Activated CD8-positive, alpha-beta memory T cell treated with anti-CD3 and anti-CD28 coated beads, Interleukin-2, amount 50 U/mL, for 4 hours (primary cell): ENCODE measurements at regions not wholly inside any gene's neighbourhood (a gene's known extent, or its start where the extent isn't known, plus 50 kb on each side); places are given as distances from the start of the nearest gene placed in this dataset.

ENCODE experiments used
- DNase-seq: peaks from one replicate; pipeline ENCODE4 v3.0.0-alpha.2; 2020

DNA sequence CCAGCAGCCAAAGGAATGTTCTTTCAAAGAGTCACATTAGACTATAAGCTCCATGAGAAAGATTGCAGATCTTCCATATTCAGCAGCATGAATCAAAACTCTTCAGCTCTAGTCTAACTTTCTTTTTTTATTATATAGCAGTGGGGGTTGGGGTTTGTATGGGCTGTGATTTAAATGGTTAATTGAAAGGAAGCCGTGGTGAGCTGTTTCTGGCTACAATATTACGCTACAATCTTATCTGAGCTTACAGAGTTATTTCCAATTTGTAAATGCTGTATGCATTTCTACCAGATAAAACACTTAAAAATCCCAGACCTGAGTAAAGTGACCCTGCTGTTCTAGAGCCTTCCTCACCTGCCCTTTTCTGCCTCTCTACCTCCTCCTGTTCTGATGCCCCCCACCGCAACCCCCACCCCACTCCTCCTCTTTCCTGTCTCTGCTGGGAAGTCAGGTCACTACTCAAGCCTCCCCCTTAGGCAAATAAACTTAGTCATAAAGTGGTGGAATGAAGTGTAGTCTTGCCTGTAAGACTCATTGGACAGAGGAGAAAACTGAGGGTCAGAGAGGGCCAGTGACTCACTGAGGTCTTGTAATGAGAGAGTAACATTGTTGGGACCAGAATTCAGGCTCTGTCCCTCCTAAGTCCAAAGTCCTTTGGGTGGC is 1089.5 kb downstream of the BCL11B start:
- peak; percentile 48 for DNase-seq

DNA sequence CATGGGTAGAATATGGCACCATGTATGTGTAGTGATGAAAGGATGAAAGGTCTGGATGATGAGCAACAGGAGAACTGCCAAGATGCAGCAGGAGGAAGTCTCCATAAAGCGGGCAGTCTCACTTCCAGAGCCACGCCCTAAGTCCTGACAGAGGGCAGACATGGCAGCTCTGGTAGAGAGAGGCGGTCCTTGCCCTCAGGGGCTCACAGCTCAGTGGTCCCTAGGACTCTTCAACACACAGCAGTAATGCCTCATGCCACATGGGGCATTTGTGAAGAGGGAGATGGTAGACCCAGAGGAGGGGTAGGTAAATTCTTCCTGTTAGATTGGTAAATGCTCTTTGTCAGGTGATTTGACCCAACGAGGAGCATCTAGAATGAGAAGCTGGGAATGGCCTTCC is 1088.4 kb downstream of the BCL11B start:
- no peak for DNase-seq

DNA sequence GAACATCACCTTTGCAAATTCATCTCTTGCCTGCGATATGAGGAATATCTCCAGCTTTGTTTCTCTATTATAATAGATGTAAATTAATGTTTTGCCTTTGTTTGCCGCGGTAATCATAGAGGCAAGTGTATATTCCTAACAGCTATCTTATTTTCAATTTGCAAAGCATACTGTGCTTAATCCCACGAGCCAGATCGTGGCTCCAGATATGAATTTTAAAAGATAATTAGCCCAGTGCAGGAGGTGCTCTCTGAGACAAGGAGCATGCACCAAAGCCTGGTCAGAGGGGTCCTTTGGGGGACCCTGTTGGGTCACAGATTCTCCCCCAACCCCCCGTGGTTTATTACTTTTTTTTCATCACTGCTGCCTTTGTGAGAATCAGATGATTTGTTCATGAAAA is 1087.5 kb downstream of the BCL11B start:
- DNase-seq = no peak

DNA sequence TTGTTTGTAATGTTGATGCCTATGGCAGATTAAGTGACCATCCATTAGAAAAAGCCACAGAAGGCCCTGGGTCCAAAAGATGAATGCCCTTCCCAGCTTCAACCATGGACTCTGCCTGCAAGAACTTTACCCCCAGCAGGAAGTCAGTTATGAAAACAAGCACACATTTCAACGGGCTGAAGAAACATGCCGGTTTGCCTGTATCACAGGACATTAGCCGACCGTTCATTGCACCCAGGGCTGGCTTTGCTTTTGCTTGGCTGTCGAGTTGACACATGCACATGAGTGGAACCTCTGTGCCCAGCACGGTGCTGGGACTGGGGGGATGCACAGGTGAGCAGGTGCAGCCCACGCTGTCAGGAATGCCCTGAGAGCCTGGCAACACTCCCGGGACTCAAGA is 1087.0 kb downstream of the BCL11B start:
- no peak for DNase-seq

DNA sequence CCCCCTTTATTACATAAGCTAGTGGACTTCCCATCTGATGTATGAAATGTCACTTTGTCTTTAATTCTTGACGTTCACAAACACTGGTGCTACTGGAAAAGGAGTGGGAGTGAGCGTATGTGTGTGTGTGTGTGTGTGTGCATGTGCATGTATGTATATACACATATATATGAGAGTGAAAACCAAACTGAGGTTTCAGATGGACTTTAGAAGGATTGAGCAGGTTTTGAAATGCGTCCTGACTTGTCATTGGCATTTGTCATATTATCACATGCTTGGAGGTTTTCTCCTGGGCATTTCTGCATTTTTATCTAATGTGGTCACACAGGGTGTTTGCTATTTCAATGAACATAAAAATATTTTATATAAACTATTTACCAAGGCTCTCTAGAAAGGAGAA is 1085.9 kb downstream of the BCL11B start:
- no peak for DNase-seq

DNA sequence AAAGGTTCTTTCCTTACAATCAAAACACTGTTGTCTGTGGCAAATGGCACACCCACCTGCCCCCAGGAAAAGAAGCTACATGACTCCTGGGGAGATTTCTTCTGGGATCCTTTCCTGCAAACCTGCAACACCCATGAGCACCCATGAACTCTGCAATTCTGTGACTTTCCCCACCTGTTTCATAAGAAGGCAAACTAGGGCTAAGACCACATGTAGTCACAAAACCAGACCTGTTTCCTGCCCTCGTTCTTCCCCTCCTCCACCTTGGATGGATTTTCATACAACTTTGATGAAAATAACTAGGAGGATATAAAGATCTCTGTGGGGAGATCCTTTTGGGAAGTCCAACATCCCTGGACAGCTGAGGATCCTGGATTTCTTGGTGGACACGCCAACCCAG is 1084.7 kb downstream of the BCL11B start:
- DNase-seq = no peak

DNA sequence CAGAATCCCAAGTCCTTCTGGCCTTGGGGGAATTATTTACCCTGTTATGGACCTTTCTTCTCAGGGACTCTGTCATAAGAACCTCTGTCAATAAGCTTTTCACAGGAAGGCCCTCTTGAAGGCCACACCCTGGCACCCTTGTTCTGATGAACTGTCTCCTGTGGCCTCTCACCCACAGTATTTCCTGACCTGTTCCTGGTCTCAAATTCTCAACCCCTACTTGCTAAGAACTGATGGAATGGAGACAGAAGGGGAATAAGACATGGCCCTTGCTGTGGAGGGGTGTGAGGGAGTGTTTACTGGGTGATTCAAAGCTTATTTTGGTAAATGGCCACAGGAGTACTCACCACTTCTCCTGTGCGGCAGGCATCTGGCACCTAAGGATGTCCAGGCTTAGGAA is 1082.9 kb downstream of the BCL11B start:
- no peak for DNase-seq

DNA sequence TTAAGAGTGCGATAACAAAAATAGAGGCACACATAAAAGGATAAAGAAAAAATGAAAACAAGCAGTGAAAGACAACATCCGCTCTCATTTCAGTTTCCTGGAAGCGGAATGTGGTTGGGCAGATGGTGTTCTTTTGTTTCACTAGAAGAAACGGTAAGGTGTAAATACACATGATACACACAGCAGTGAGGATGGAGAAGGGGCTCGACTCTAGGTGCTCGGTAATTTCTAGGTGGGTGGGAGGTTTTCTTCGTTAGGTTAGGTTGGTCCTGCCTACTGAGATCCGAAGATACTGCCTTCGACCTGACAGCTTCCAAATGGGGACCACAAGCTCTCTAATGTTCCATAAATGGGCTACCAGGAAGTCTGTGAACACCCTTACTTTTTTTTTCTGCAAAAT is 1082.5 kb downstream of the BCL11B start:
- no peak for DNase-seq

DNA sequence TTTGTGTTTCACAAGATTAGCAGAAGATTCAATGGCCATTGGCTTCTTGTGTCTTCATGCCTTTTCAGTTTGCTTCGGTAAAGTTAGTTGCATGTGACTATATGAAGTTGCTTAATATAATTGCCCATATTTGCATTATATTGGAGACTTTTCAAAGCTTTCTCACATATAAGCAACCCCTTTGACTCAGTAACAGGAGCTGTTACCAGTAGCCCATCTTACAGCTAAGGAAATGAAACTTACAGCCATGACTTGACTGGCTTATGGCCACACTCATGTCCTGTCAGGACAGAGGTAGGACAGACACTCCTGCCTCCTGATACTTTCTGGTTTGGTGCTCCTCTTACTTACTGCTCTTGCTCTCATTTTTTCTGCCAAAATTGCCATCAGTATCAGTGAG is 1082.1 kb downstream of the BCL11B start:
- no peak for DNase-seq

DNA sequence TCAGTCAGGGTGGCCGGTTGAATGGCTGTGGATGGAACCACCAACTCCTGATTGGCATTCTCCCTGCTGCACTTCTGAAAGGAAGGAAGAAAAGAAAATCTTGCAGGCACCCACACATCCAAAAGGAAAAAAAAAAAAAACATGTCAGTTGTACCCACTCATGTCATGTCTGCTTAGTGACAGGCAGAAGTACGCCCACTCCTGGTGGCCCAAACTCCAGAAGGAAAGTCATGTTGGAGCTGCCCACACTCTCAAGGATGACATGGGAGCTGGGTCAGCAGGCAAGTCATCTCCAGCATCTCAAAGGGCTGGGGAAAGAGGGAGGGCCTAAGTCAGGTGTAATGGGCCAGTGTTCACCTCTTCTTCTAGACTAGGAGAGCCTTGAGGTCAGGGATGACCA is 1079.1 kb downstream of the BCL11B start:
- no peak for DNase-seq

DNA sequence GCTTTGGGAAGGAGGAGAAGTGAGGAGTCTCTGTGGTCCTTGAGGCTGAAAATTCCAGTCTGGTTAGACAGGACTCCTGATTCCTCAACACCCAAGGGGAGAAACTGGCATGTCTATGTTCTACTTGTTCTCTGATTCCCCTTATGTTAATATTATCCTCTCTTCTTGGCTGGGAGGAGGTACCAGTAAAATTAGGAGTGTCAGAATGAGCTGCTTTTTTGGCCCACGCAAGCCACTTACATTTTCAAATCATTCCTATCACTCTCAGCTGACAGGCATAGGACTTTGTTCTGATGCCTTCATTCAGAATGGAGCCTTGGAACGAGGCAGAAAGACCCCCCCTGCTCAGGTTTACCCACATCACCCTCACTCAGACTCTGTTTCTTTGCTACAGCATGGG is 1077.2 kb downstream of the BCL11B start:
- DNase-seq = no peak

DNA sequence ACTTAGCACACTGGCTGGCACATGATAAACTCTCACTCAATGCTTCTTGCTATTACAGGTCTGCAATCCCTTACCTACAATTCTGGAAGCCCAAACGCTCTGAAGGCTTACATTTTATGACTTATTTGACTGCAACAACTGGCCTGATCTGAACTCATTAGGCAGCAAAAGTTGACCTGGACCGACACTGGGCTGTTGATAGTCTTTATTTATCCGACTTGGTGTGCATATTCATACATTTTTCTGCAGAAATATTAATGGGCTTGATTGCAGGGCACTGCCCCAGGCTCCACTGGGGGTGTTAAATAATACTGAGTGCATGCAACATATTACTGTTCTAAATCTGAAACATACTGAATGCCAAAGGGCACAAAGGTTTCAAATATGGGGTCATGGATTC is 1076.7 kb downstream of the BCL11B start:
- DNase-seq = no peak

DNA sequence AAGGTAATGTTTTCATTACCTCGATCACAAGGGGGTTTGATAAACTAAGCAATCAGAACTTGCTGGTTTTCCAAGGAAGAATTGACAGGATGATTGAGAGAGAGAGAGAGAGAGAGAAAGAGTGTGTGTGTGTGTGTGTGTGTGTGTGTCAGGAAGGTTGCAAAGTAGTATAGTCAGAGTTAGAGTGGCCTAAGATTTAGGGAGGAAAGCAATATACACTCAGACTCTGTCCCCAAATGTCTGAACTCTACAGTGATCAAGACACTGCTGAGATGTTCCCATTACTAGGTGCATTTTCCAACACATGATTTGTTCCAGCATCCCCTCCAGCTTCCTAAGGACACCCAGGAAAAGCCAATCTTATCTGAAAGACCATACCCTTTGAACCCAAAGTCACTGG is 1074.1 kb downstream of the BCL11B start:
- no peak for DNase-seq

DNA sequence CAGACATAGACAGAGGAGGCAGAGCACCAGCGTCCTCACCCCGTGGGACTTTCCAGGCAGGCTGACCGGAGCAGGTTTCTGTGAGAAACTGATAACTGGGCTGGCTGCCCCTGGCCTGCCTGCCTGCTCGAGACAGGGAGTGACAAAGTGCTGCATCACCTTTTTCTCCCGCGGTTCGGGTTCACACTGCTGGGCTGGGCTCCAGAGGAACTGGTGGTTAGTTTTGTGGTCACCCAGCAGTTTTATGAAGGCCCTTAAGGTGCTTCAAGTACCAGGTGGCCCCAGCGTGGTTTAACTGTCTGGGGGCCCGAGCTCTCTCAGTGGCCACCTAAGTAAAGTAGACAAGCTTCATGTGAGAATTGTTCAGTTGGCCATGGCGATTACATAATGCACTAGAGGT is 1073.6 kb downstream of the BCL11B start:
- peak; percentile 40 for DNase-seq

DNA sequence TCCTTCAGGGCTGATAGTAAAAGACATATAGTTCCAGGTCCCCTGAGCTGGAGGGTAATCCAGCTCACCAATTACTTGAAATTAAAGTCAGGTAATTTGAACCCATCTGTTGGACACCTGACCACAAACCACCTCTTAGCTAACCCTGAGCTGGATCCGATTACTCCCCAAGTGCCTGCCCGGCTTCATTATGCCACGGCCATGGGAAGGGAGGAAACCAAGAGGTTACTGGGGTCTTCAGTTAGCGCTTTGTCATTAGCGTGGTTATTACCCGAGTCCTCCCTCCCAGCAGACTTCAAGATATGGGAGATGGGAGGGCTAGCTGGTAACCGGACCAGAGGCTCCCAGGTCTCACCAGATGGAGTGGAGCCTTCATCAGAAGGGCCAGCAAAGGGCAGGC is 1071.4 kb downstream of the BCL11B start:
- DNase-seq = no peak

DNA sequence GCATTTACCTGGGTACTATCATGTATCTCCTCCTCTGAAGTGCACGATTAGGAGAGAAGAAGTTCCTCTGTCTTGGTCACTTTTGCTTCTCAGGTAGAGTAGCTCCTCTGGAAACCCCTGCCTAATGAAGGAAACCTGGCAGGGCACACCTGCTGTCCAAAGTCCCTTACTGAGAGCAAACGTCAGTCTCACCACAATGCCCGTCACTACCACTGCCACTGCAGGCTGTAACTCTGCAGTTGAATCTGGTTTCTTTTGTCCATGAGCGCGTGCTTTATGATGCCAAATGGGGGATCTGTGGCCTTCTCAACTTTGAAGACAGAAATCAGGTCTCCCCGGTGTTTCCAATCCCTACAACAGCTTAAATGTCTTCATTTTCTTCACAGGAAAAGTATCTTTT is 1068.6 kb downstream of the BCL11B start:
- no peak for DNase-seq

DNA sequence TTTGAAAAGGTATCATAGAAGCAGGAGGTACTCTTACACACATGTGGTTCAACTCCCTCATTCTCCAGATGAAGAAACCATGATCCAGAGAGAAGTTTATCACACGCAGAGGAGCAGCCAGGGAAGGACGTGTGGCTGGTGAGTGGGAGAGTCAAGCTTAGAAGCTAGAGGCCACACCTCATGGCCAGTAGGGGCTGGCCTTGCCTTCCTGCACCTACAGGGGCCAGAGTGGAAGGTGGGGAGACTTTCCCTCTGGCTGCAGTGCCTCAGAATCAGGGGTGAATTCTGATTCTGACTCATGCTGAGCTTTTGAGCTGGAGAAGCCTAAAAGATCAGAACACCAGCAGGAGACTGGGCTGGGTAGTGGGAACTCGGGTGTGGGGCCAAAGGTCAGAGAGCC is 1067.9 kb downstream of the BCL11B start:
- no peak for DNase-seq

DNA sequence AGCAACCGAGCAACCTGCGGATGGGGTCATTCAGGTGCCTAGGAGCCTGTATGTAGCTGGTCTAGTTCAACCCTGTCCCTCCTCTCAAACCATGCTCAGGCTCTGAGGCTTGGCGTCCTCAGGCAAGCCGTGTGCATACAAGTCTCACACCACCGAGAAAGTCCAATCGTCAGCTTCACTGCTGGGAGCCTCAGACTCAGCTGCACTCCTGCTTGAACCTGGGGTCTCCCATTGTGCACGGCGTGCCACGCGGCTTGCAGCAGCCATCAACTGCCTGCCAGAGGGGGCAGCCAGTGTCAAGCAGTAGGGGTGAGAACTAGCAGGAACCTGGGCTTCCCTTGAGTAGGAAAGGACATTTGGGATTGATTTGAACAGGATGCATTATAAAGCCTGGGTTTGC is 1064.6 kb downstream of the BCL11B start:
- DNase-seq = no peak

DNA sequence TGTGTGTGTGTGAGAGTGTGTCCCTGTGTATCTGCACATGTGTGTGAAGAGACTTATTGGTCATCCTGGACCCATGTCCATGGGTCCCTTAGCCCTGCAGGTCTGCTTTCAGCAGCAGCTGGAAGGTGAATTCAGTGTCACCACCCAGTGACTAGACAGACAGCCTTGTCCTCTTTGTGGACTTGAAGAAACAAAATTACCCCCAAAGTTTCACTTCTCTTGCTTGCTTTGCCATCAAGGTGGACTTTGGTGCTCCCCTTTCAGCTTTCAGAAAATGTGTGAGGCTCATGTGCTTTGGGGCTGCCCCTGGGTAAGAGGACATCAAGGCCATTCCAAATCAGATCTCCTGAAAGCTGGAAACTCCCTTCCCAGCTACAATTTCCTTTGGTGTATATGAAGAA is 1063.8 kb downstream of the BCL11B start:
- DNase-seq = no peak

DNA sequence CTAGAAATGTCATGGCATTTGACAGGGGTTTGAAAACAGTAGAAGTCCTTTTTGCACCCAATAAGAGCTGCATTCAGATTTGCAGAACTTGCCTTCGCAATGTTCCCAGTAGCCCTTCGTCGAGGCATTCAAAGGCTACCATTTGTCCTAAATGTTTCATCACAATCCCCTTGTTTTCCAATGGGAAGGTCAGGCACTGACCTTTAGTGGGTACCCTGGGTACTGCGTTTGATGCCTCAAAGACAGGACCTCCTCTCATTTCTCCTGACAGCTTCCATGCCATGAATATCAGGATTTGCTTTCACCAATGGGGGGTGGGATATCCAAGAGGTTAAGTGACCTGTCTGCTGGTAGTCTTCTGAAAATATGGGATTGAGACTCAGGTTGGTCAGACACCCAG is 1063.1 kb downstream of the BCL11B start:
- no peak for DNase-seq

DNA sequence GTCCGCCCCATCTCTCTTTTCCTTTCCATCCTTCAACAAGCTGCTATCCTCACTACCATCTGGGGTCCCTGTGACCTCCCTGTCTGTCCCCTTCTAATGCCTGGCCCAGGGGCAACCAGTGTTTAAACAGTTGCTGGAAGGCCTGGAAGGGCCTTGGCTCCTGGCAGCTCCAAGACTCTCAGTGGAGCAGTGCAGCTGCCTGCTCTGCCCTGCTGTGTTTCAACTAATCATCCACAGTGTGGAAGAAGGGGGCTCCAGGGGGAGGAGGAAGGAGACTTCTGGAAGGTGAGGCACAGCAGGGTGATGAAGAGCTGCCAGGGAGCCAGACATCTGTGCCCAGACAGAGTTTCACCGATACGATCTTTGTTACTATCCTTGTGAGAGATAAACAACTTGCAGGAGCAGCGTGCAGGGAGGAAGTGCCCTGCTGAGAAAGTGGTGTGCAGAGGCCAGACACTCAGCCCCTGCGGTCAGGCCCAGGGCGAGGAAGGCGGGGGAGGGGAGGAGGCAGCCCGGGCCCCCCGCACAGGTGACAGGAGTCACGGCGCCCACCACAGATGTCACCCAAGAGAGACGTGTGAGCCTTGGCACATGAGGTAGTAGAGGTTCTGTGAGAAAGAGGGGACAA is 1061.8 kb downstream of the BCL11B start:
- peak; percentile 70 for DNase-seq

DNA sequence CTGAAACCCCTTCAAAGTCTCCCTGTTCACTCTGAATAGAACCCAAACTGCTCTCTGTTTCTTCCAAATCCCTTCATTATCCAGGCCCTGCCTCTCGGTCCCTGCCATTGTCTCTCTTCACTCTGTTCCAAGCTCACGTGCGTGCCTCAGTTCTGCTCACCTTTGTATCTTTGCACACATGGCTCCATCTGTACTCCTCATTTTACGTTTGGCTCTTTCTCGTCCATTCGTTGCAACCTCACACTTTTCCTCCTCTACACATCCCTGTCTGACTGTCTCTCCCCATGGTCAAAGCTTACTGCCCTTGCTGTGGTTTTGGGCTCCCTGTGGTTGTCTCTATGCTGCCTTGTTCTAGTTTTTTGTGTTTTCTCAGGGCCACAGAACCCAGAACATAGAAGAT is 1054.5 kb downstream of the BCL11B start:
- DNase-seq = no peak

DNA sequence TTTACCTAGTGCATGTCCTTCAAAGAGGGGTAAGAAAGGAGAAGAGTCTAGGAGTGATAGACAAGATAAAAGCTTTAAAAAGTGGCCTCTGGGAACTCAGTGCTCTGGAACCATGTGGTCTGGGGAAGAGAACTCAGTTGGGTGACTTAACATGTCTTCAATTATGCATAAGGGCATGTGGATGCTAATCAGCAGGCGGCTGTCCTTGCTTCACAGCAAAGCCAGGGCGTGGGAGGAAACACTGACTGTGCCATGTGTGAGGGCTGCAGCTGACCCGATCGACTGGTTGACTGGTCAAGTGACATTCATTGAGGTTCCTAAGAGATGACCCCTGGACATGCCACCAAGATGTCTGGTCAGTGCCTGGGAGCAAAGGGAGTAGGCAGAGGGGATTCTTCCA is 1053.8 kb downstream of the BCL11B start:
- DNase-seq = no peak

DNA sequence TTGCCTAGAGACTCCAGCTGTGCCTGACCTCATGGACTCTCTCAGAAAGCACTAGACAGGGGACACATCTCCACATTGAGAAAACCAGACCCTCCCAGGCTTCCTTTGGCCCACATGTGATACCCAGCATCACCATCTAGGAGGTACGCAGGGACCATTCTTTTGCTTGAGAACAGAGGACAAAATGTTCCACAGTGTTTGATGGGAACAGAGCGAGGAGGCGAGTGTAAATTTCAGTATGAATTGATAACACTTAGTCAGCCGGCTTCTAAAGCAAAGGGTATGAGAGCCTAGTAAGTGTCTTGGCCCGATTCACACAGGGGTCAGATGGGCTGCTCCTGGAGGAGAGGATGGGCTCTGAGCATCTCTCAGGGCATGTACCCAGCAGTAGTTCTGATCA is 1052.4 kb downstream of the BCL11B start:
- DNase-seq = no peak

DNA sequence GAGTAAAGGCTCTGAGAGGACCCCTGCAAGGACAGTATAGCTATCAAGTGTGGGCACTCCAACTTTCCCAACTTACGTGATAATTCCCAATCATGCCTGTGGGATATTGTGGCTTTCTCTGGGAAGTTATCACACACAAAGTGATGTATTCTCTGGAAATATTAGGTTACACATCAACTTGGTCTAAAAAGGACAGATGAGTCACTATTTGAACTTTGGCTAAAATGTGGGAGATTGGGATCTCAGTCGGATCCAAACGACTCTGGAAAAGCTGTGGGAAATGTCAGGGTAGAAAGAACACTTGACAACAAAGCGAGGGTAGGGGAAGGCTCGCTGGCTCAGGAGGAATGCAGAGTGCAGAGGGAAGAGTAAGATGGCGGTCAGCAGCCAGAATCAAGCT is 1048.9 kb downstream of the BCL11B start:
- no peak for DNase-seq
